ENCODE measurements at regions not wholly inside any gene's neighbourhood (a gene's known extent, or its start where the extent isn't known, plus 50 kb on each side); places are given as distances from the start of the nearest gene placed in this dataset.
"Not testable (repeated sequence)": the region's sequence is repeated elsewhere in the genome, so short reads cannot be mapped to it uniquely, and the experiment has no call there.

DNA sequence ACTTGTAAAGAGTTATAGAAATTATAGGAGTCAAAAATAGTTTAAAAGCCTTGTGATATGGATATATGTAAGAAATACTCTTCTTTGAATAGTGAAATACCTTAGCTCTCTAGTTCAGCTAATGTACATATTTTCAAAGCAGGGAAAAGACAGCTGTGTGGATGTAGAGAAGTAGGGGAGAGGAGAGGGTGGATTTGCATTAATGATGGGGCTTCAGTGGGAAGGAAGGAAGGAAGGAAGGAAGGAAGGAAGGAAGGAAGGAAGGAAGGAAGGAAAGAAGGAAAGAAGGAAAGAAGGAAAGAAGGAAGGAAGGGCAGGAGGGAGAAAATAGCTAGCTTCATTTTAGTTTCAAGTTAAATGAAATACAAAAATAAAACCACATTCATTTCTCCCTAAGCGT is 62.4 kb upstream of the RGS1 start:
- Histone ChIP-seq H3K36me3 (no peaks in the 10 kb centered on the region), H3K9me3 (no peaks in the 10 kb centered on the region), H3K4me1 (no peaks in the 10 kb centered on the region), H3K27me3 (no peaks in the 10 kb centered on the region), H3K27ac (no peak overlapping the region), H3K4me3 (replicated peaks in 1 of 3) (no peak overlapping the region)
- WGBS, 2 donors, result 91 to 95% methylated on average over 1 of the region's 1 CpG
- intact Hi-C loops (cut with DNase I), result no loop called here
- no peak for TF ChIP-seq POLR2A (IDR thresholded peaks at IDR 0.05)
- TF ChIP-seq, protein P1, sequence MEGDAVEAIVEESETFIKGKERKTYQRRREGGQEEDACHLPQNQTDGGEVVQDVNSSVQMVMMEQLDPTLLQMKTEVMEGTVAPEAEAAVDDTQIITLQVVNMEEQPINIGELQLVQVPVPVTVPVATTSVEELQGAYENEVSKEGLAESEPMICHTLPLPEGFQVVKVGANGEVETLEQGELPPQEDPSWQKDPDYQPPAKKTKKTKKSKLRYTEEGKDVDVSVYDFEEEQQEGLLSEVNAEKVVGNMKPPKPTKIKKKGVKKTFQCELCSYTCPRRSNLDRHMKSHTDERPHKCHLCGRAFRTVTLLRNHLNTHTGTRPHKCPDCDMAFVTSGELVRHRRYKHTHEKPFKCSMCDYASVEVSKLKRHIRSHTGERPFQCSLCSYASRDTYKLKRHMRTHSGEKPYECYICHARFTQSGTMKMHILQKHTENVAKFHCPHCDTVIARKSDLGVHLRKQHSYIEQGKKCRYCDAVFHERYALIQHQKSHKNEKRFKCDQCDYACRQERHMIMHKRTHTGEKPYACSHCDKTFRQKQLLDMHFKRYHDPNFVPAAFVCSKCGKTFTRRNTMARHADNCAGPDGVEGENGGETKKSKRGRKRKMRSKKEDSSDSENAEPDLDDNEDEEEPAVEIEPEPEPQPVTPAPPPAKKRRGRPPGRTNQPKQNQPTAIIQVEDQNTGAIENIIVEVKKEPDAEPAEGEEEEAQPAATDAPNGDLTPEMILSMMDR (IDR thresholded peaks at IDR 0.05), result no peak
- DNase-seq, result no peak

DNA sequence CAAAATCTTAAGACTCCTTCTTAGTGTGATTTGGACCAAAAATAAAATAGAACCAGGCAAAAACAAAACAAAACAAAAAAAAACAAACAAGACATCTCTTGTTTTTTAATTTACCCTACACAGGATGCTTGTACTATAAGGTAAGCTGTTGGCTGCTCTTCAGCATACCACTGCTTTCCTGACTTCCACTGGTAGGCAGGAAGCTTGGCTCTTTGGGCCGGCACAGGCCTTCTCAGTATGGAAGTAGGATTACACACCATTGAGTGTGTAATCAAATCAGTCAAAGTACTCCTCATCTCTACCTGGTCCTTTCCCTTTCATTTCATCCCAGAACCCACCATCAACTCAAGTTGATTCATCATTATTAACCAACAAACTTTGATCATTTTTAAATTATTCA is 61.9 kb upstream of the RGS1 start:
- no peak for TF ChIP-seq POLR2A (IDR thresholded peaks at IDR 0.05)
- TF ChIP-seq, protein P1 (IDR thresholded peaks at IDR 0.05), result no peak
- WGBS, 2 donors, result 79 to 87% methylated on average over 1 of the region's 1 CpG
- Histone ChIP-seq H3K4me3 (replicated peaks in 1 of 3) (no peak overlapping the region), H3K36me3 (no peaks in the 10 kb centered on the region), H3K27me3 (no peaks in the 10 kb centered on the region), H3K4me1 (no peaks in the 10 kb centered on the region), H3K27ac (no peak overlapping the region), H3K9me3 (no peaks in the 10 kb centered on the region)
- no peak for DNase-seq
- intact Hi-C loops (cut with DNase I), result no loop called here

DNA sequence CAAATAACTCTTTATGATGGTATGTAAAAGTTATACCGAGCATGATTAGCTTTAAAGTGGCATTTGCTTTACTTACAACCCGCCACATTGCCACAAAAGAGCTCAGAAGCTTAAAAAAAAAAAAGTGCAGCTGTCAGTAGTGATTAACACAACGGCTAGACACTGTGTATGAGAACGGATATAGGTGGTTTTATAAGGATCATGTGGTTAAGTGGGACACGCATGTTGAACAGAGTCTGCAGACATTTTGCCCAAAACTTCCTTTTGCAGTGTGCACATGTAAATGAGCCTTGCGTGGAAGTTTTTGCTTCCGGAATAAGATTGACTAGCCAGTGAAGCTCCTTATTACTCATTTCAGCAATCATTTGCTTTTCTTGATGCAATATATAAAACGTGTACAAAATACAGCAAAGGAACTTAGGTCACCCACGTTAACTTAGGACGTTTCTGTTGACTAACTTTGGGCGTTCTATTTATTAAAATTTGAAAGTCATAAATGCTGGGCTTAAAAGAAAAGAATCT is 58.7 kb upstream of the RGS1 start:
- Histone ChIP-seq H3K36me3 (no peaks in the 10 kb centered on the region), H3K27me3 (no peaks in the 10 kb centered on the region), H3K4me3 (replicated peaks in 1 of 3) (no peak overlapping the region), H3K27ac (no peak overlapping the region), H3K4me1 (no peaks in the 10 kb centered on the region), H3K9me3 (no peaks in the 10 kb centered on the region)
- intact Hi-C loops (cut with DNase I), result no loop called here
- 61 to 70% methylated on average over 11 of the region's 11 CpGs for WGBS, 2 donors
- TF ChIP-seq POLR2A (IDR thresholded peaks at IDR 0.05), result no peak
- TF ChIP-seq, protein P1 (IDR thresholded peaks at IDR 0.05), result no peak
- DNase-seq, result no peak

DNA sequence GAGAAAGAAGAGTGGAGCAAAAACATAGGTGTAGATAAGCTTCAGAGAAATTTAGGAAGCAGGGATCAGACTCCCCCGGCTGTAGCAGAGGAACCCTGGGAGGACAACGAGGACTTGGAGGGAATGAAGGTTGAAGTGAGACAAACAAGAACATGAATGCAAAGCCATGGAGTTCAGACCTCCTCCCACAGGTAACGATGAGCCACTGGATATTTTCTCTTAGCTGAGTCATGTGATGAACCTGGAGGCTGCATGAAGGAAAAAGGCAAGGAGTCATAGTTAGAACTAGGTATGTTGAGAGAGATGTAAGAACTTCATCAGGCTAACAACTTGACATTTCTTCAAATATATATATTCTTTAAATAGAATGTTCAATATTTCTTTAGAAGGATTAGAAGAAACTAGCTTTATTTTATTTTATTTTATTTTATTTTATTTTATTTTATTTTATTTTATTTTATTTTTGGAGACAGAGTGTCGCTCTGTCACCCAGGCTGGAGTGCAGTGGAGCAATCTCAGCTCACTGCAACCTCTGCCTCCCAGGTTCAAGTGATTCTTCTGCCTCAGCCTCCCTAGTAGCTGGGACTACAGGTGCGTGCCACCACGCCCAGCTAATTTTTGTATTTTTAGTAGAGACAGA is 57.7 kb upstream of the RGS1 start:
- intact Hi-C loops (cut with DNase I); DNase-seq; H3K9me3 ChIP-seq; H3K27me3 ChIP-seq; H3K36me3 ChIP-seq; H3K4me3 ChIP-seq (replicated peaks in 1 of 3); H3K4me1 ChIP-seq; H3K27ac ChIP-seq: not testable (repeated sequence)
- 87 to 90% methylated on average over 6 of the region's 6 CpGs for WGBS, 2 donors

DNA sequence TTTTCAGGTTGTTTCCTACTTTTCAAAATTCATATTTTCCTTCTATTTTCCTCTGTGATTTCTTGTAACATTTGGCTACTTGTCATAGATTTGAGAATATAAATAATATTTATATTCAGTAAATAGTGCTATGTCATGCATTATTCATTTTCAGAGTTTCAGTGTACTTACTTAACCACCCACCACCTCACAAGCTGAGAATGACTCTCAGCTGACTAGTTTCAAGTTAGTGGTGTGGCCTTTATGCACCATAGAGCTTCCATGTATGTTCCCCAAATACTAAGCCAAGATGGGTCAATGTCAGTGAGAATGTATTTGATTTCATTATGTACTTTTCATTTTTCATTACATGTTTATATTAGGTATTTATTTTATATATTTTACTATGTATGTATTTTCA is 56.9 kb upstream of the RGS1 start:
- Histone ChIP-seq H3K4me3 (replicated peaks in 1 of 3) (no peak overlapping the region), H3K4me1 (no peaks in the 10 kb centered on the region), H3K27ac (no peak overlapping the region), H3K9me3 (no peaks in the 10 kb centered on the region), H3K27me3 (no peaks in the 10 kb centered on the region), H3K36me3 (no peaks in the 10 kb centered on the region)
- no peak for DNase-seq
- intact Hi-C loops (cut with DNase I), result no loop called here
- TF ChIP-seq, protein P1 (IDR thresholded peaks at IDR 0.05), result no peak
- no peak for TF ChIP-seq POLR2A (IDR thresholded peaks at IDR 0.05)
